Keratinocyte (primary cell): ENCODE measurements at regions not wholly inside any gene's neighbourhood (a gene's known extent, or its start where the extent isn't known, plus 50 kb on each side); places are given as distances from the start of the nearest gene placed in this dataset.

Source experiments
- EZH2 ChIP-seq: IDR thresholded peaks from one replicate; pipeline ENCODE4 v1.6.1; 2012; ENCODE audit warnings: inconsistent platforms, mild to moderate bottlenecking, low read length, moderate library complexity
- TF ChIP-seq, protein P1 (sequence below), 3 experiments: IDR thresholded peaks in 1 of 3; conservative IDR thresholded peaks in 1 of 3; optimal IDR thresholded peaks in 1 of 3; 2 replicates in 2 of 3; 3 replicates in 1 of 3; pipeline versions ENCODE3 to v1.5.1; 2011; ENCODE audit warnings: low read length in 3 of 3, mild to moderate bottlenecking in 3 of 3, moderate library complexity in 2 of 3, control low read depth in 1 of 3, inconsistent platforms in 1 of 3; ENCODE audit not compliant: insufficient read depth in 2 of 3; ENCODE audit errors: extremely low read depth in 1 of 3

GRCh38 chr13:54162069-54162468 is 1133.5 kb downstream of the OLFM4 start:
- TF ChIP-seq, protein P1, sequence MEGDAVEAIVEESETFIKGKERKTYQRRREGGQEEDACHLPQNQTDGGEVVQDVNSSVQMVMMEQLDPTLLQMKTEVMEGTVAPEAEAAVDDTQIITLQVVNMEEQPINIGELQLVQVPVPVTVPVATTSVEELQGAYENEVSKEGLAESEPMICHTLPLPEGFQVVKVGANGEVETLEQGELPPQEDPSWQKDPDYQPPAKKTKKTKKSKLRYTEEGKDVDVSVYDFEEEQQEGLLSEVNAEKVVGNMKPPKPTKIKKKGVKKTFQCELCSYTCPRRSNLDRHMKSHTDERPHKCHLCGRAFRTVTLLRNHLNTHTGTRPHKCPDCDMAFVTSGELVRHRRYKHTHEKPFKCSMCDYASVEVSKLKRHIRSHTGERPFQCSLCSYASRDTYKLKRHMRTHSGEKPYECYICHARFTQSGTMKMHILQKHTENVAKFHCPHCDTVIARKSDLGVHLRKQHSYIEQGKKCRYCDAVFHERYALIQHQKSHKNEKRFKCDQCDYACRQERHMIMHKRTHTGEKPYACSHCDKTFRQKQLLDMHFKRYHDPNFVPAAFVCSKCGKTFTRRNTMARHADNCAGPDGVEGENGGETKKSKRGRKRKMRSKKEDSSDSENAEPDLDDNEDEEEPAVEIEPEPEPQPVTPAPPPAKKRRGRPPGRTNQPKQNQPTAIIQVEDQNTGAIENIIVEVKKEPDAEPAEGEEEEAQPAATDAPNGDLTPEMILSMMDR (optimal IDR thresholded peaks at IDR 0.05 in 1 of 3, IDR thresholded peaks at IDR 0.05 in 1 of 3, conservative IDR thresholded peaks at IDR 0.05 in 1 of 3; ENCODE audit: extremely low read depth in 1 of 3, insufficient read depth in 2 of 3, low read length in 3 of 3), result peak in 1 of 3 experiments; percentile 8
- TF ChIP-seq EZH2, result no peak
